ENCODE measurements at regions not wholly inside any gene's neighbourhood (a gene's known extent, or its start where the extent isn't known, plus 50 kb on each side); places are given as distances from the start of the nearest gene placed in this dataset.

- in situ Hi-C loops (cut with MboI), result no loop called here
- H4K20me1 ChIP-seq (ENCODE audit: insufficient read depth), result no peaks in the 10 kb centered on the region
- no peak overlapping the region for H3K9ac ChIP-seq
- no peaks in the 10 kb centered on the region for H3F3A ChIP-seq (ENCODE audit: insufficient read depth)
- no peak for DNase-seq
- TF ChIP-seq EZH2phosphoT487 (IDR thresholded peaks at IDR 0.05; ENCODE audit: insufficient read depth, low read depth) (no peak), EZH2 (IDR thresholded peaks at IDR 0.05; ENCODE audit: insufficient read depth, poor library complexity, severe bottlenecking) (no peak)
- H3K27me3 ChIP-seq (replicated peaks; ENCODE audit: insufficient read depth), result no peaks in the 10 kb centered on the region
- no peak overlapping the region for H3K27ac ChIP-seq
- no peaks in the 10 kb centered on the region for H3K4me1 ChIP-seq (ENCODE audit: insufficient read depth)
- no peaks in the 10 kb centered on the region for H3K9me3 ChIP-seq (ENCODE audit: low read depth)
- H3K36me3 ChIP-seq (ENCODE audit: low read depth), result no peaks in the 10 kb centered on the region
- H3K79me2 ChIP-seq (ENCODE audit: insufficient read depth), result no peaks in the 10 kb centered on the region
- H3K4me3 ChIP-seq, result no peak overlapping the region
- no peak overlapping the region for H3K4me2 ChIP-seq (ENCODE audit: unreplicated experiment)
- WGBS, 2 experiments (ENCODE audit: low coverage in 1 of 2, low lambda C conversion rate in 2 of 2, missing lambda C conversion rate in 2 of 2), result 38 to 41% methylated on average over 3 of the region's 3 CpGs
- no peak overlapping the region for H2AFZ ChIP-seq
- H3K9me2 ChIP-seq (ENCODE audit: insufficient read depth), result no peaks in the 10 kb centered on the region
Observed at GRCh38 chr13:104314926-104315535, 1248.8 kb upstream of the SLC10A2 start.

GRCh38 chr13:104314321-104314720 is 1248.1 kb upstream of the SLC10A2 start:
- Histone ChIP-seq H3F3A (ENCODE audit: insufficient read depth) (no peaks in the 10 kb centered on the region), H4K20me1 (ENCODE audit: insufficient read depth) (no peaks in the 10 kb centered on the region), H3K27me3 (replicated peaks; ENCODE audit: insufficient read depth) (no peaks in the 10 kb centered on the region), H3K4me1 (ENCODE audit: insufficient read depth) (no peaks in the 10 kb centered on the region), H3K27ac (no peak overlapping the region), H3K4me3 (no peak overlapping the region), H3K4me2 (ENCODE audit: unreplicated experiment) (no peak overlapping the region), H3K79me2 (ENCODE audit: insufficient read depth) (no peaks in the 10 kb centered on the region), H3K9me2 (ENCODE audit: insufficient read depth) (no peaks in the 10 kb centered on the region), H3K9me3 (ENCODE audit: low read depth) (no peaks in the 10 kb centered on the region), H2AFZ (no peak overlapping the region), H3K36me3 (ENCODE audit: low read depth) (no peaks in the 10 kb centered on the region), H3K9ac (no peak overlapping the region)
- 20 to 32% methylated on average over 1 of the region's 1 CpG for WGBS, 2 experiments (ENCODE audit: low coverage in 1 of 2, low lambda C conversion rate in 2 of 2, missing lambda C conversion rate in 2 of 2)
- in situ Hi-C loops (cut with MboI), result no loop called here
- DNase-seq, result no peak
- TF ChIP-seq EZH2phosphoT487 (IDR thresholded peaks at IDR 0.05; ENCODE audit: insufficient read depth, low read depth) (no peak), EZH2 (IDR thresholded peaks at IDR 0.05; ENCODE audit: insufficient read depth, poor library complexity, severe bottlenecking) (no peak)

DNA sequence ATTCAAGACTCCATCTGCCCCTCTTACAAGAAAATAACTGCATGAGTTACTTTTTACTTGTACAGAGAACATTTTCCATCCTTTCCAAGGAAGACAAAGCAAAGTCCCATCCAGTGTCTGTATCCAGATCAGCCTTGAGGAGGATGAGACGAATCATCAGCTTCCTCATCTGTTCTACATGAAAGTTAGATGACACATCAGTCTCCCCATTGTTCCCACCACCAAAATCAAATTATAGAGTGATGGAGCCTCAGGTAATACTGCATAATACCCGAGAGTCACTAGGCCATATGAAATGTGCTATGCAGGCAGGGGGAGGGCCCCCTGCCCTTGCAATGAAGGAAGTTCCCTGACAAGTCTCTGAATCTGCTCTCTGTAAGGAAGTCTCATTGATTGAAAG is 1244.6 kb upstream of the SLC10A2 start:
- no peak overlapping the region for H3K4me2 ChIP-seq (ENCODE audit: unreplicated experiment)
- no peaks in the 10 kb centered on the region for H4K20me1 ChIP-seq (ENCODE audit: insufficient read depth)
- H3F3A ChIP-seq (ENCODE audit: insufficient read depth), result no peaks in the 10 kb centered on the region
- TF ChIP-seq EZH2phosphoT487 (IDR thresholded peaks at IDR 0.05; ENCODE audit: insufficient read depth, low read depth) (no peak), EZH2 (IDR thresholded peaks at IDR 0.05; ENCODE audit: insufficient read depth, poor library complexity, severe bottlenecking) (no peak)
- no peak overlapping the region for H3K4me3 ChIP-seq
- no peaks in the 10 kb centered on the region for H3K79me2 ChIP-seq (ENCODE audit: insufficient read depth)
- no peaks in the 10 kb centered on the region for H3K9me2 ChIP-seq (ENCODE audit: insufficient read depth)
- H3K27ac ChIP-seq, result no peak overlapping the region
- in situ Hi-C loops (cut with MboI), result no loop called here
- H3K27me3 ChIP-seq (replicated peaks; ENCODE audit: insufficient read depth), result no peaks in the 10 kb centered on the region
- DNase-seq, result no peak
- H3K4me1 ChIP-seq (ENCODE audit: insufficient read depth), result no peaks in the 10 kb centered on the region
- no peak overlapping the region for H2AFZ ChIP-seq
- H3K36me3 ChIP-seq (ENCODE audit: low read depth), result no peaks in the 10 kb centered on the region
- no peak overlapping the region for H3K9ac ChIP-seq
- no peaks in the 10 kb centered on the region for H3K9me3 ChIP-seq (ENCODE audit: low read depth)
- WGBS, 2 experiments (ENCODE audit: low coverage in 1 of 2, low lambda C conversion rate in 2 of 2, missing lambda C conversion rate in 2 of 2), result 10 to 12% methylated on average over 2 of the region's 2 CpGs

- H3K9ac ChIP-seq, result no peak overlapping the region
- H3K27me3 ChIP-seq (replicated peaks; ENCODE audit: insufficient read depth), result no peaks in the 10 kb centered on the region
- no peaks in the 10 kb centered on the region for H3K4me1 ChIP-seq (ENCODE audit: insufficient read depth)
- no peaks in the 10 kb centered on the region for H4K20me1 ChIP-seq (ENCODE audit: insufficient read depth)
- no peaks in the 10 kb centered on the region for H3K36me3 ChIP-seq (ENCODE audit: low read depth)
- in situ Hi-C loops (cut with MboI), result no loop called here
- no peak overlapping the region for H3K4me2 ChIP-seq (ENCODE audit: unreplicated experiment)
- H3K79me2 ChIP-seq (ENCODE audit: insufficient read depth), result no peaks in the 10 kb centered on the region
- H3K4me3 ChIP-seq, result no peak overlapping the region
- no peak overlapping the region for H3K27ac ChIP-seq
- H3K9me3 ChIP-seq (ENCODE audit: low read depth), result no peaks in the 10 kb centered on the region
- H3F3A ChIP-seq (ENCODE audit: insufficient read depth), result no peaks in the 10 kb centered on the region
- no peak for TF ChIP-seq EZH2phosphoT487 (IDR thresholded peaks at IDR 0.05; ENCODE audit: insufficient read depth, low read depth)
- TF ChIP-seq EZH2 (IDR thresholded peaks at IDR 0.05; ENCODE audit: insufficient read depth, poor library complexity, severe bottlenecking), result no peak
- WGBS, 2 experiments (ENCODE audit: low coverage in 1 of 2, low lambda C conversion rate in 2 of 2, missing lambda C conversion rate in 2 of 2), result 6 to 15% methylated on average over 1 of the region's 1 CpG
- no peak overlapping the region for H2AFZ ChIP-seq
- no peak for DNase-seq
- no peaks in the 10 kb centered on the region for H3K9me2 ChIP-seq (ENCODE audit: insufficient read depth)
Observed at GRCh38 chr13:104309431-104309830, 1243.2 kb upstream of the SLC10A2 start.
